ENCODE measurements at regions not wholly inside any gene's neighbourhood (a gene's known extent, or its start where the extent isn't known, plus 50 kb on each side); places are given as distances from the start of the nearest gene placed in this dataset.

- intact Hi-C loops (cut with micrococcal nuclease) = no loop called here
- POLR2A ChIA-PET (ENCODE audit: unreplicated experiment) = no interaction called here
- Histone ChIP-seq H3K9ac (ENCODE audit: low read depth, low read length) (no peak overlapping the region), H4K5ac (ENCODE audit: low read depth, low read length) (no peak overlapping the region), H2AK9ac (replicated peaks; ENCODE audit: low read depth, low read length, poor library complexity) (no peak overlapping the region), H3K4me1 (ENCODE audit: control insufficient read depth, insufficient read depth, low read length) (no peaks in the 10 kb centered on the region), H2BK15ac (ENCODE audit: low read depth, low read length) (no peak overlapping the region), H3K56ac (ENCODE audit: extremely low read depth, insufficient read depth, low read length) (no peak overlapping the region), H3K27me3 (ENCODE audit: control insufficient read depth, insufficient read depth, low read length) (no peaks in the 10 kb centered on the region), H2BK20ac (ENCODE audit: low read depth, low read length) (no peak overlapping the region), H3K79me1 (ENCODE audit: low read depth in 1 of 2, low read length in 2 of 2) (no peaks in the 10 kb centered on the region), H2AFZ (replicated peaks; ENCODE audit: low read length, poor library complexity) (no peak overlapping the region), H4K91ac (ENCODE audit: insufficient read depth, low read depth, low read length) (no peak overlapping the region), H3K18ac (ENCODE audit: low read depth, low read length) (no peak overlapping the region), H2BK5ac (ENCODE audit: low read depth, low read length, poor library complexity, severe bottlenecking) (no peak overlapping the region), H3K36me3 (ENCODE audit: control insufficient read depth, insufficient read depth, low read length) (no peaks in the 10 kb centered on the region), H4K8ac (ENCODE audit: low read depth in 2 of 2, low read length in 2 of 2) (no peak overlapping the region), H3K23ac (ENCODE audit: low read depth, low read length) (no peak overlapping the region), H3K9me1 (ENCODE audit: insufficient read depth, low read length) (no peaks in the 10 kb centered on the region), H4K20me1 (ENCODE audit: insufficient read depth, low read length) (no peaks in the 10 kb centered on the region), H2BK120ac (ENCODE audit: low read depth, low read length) (no peak overlapping the region), H3K9me3 (ENCODE audit: control insufficient read depth, insufficient read depth, low read length) (peaks cover 3% of the 10 kb centered on the region), H3K4me2 (ENCODE audit: low read depth, low read length) (no peak overlapping the region), H2AK5ac (ENCODE audit: low read depth, low read length) (no peak overlapping the region), H3K14ac (replicated peaks; ENCODE audit: low read depth, low read length) (no peak overlapping the region), H3K4ac (ENCODE audit: low read depth, low read length) (no peak overlapping the region), H3K4me3 (ENCODE audit: insufficient read depth, low read depth, low read length) (no peak overlapping the region), H3K27ac (ENCODE audit: insufficient read depth, low read length) (no peak overlapping the region)
- no peak for TF ChIP-seq RCOR1 (IDR thresholded peaks at IDR 0.05; ENCODE audit: insufficient replicate concordance, low read length)
- TF ChIP-seq BHLHE40 (IDR thresholded peaks at IDR 0.05; ENCODE audit: low read depth, low read length) = no peak
- TF ChIP-seq RAD21 (IDR thresholded peaks at IDR 0.05; ENCODE audit: low read length) = no peak
- TF ChIP-seq MAZ (IDR thresholded peaks at IDR 0.05; ENCODE audit: borderline replicate concordance, low read depth, low read length) = no peak
- TF ChIP-seq CTCF (conservative IDR thresholded peaks at IDR 0.05; ENCODE audit: low read depth, low read length) = no peak
- TF ChIP-seq POLR2A (IDR thresholded peaks at IDR 0.05; ENCODE audit: low read depth, low read length) = no peak
- no peak for TF ChIP-seq FOS (IDR thresholded peaks at IDR 0.05; ENCODE audit: low read depth, low read length)
- TF ChIP-seq USF2 (IDR thresholded peaks at IDR 0.05; ENCODE audit: low read depth, low read length) = no peak
- TF ChIP-seq CHD1 (IDR thresholded peaks at IDR 0.05; ENCODE audit: low read depth, low read length) = no peak
- no peak for TF ChIP-seq CEBPB (IDR thresholded peaks at IDR 0.05; ENCODE audit: low read depth, low read length)
- TF ChIP-seq ELK1 (IDR thresholded peaks at IDR 0.05; ENCODE audit: borderline replicate concordance, low read depth, low read length) = no peak
- TF ChIP-seq MXI1 (IDR thresholded peaks at IDR 0.05; ENCODE audit: borderline replicate concordance, low read depth, low read length) = no peak
- no peak for TF ChIP-seq RFX5 (IDR thresholded peaks at IDR 0.05; ENCODE audit: low read depth, low read length)
- TF ChIP-seq NFE2L2 (IDR thresholded peaks at IDR 0.05; ENCODE audit: low read depth, low read length) = no peak
- no peak for TF ChIP-seq MAFK (IDR thresholded peaks at IDR 0.05; ENCODE audit: low read depth, low read length)
- TF ChIP-seq SMC3 (IDR thresholded peaks at IDR 0.05; ENCODE audit: low read depth, low read length) = no peak
- CTCF ChIA-PET = no interaction called here
- dilution Hi-C loops (cut with HindIII; ENCODE audit: low sequenced_read_pairs, unreplicated experiment) = no loop called here
- DNase-seq = no peak
- no TSS peak for BruUV-seq (replicated peaks)
- in situ Hi-C loops (cut with MboI; ENCODE audit: low sequenced_read_pairs) = no loop called here
- ATAC-seq (ENCODE audit: low read depth) = no peak
Observed at GRCh38 chr1:82646336-82646735, 845.6 kb downstream of the ADGRL2 start.
